ENCODE measurements at regions not wholly inside any gene's neighbourhood (a gene's known extent, or its start where the extent isn't known, plus 50 kb on each side); places are given as distances from the start of the nearest gene placed in this dataset.
"Not testable (repeated sequence)": the region's sequence is repeated elsewhere in the genome, so short reads cannot be mapped to it uniquely, and the experiment has no call there.

DNA sequence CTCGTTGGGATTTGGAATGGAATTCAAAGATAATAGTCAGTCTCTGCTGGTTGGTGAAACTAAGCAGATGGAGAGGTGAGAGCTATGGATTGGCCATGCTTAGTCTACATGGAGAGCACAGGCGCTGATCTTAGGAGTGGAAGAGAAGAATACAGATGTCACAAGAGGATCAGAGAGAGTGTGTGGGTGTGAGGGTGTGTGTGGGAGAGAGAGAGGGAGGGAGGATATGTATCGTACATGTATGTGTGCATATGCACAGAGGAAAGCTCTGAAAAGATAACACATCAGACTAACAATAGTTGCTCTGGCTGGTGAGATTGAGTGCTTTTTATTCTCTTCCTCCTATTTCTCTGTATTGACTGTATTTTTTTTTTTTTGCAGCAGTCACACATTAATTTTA is 686.2 kb upstream of the TBX3 start:
- Mint-ChIP-seq H3K36me3 (ENCODE audit: insufficient read depth) (no peaks in the 10 kb centered on the region), H3K27me3 (peaks cover 19% of the 10 kb centered on the region), H3K27ac (no peak overlapping the region), H3K4me3 (ENCODE audit: low read depth) (no peak overlapping the region), H3K9me3 (ENCODE audit: low read depth) (peaks cover 5% of the 10 kb centered on the region), H3K4me1 (ENCODE audit: low read depth) (peaks cover 3% of the 10 kb centered on the region)
- TF ChIP-seq, protein P1, sequence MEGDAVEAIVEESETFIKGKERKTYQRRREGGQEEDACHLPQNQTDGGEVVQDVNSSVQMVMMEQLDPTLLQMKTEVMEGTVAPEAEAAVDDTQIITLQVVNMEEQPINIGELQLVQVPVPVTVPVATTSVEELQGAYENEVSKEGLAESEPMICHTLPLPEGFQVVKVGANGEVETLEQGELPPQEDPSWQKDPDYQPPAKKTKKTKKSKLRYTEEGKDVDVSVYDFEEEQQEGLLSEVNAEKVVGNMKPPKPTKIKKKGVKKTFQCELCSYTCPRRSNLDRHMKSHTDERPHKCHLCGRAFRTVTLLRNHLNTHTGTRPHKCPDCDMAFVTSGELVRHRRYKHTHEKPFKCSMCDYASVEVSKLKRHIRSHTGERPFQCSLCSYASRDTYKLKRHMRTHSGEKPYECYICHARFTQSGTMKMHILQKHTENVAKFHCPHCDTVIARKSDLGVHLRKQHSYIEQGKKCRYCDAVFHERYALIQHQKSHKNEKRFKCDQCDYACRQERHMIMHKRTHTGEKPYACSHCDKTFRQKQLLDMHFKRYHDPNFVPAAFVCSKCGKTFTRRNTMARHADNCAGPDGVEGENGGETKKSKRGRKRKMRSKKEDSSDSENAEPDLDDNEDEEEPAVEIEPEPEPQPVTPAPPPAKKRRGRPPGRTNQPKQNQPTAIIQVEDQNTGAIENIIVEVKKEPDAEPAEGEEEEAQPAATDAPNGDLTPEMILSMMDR (IDR thresholded peaks at IDR 0.05; ENCODE audit: unreplicated experiment), result no peak
- no peak for DNase-seq (ENCODE audit: low spot score, unreplicated experiment)

DNA sequence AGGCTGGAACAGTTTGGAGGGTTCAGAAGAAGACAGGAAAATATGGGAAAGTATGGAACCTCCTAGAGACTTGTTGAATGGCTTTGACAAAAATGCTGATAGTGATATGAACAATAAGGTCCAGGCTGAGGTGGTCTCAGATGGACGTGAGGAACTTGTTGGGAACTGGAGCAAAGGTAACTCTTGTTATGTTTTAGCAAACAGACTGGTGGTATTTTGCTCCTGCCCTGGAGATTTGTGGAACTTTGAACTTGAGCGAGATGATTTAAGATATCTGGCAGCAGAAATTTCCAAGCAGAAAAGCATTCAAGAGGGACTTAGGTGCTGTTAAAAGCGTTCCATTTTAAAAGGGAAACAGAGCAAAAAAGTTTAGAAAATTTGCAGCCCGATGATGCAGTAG is 682.3 kb upstream of the TBX3 start:
- H3K27me3 Mint-ChIP-seq, result peaks cover 18% of the 10 kb centered on the region

DNA sequence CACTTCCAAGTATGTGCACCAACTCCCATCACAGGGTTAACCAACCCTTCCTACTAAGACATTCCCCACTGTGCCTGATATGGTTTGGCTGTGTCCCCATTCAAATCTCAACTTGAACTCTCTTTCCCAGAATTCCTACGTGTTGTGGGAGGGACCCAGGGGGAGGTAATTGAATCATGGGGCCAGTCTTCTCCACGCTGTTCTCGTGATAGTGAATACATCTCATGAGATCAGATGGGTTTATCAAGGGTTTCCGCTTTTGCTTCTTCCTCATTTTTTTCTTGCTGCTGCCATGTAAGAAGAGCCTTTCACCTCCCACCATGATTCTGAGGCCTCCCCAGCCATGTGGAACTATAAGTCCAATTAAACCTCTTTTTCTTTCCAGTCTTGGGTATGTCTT is 681.8 kb upstream of the TBX3 start:
- not testable (repeated sequence) for DNase-seq (ENCODE audit: low spot score, unreplicated experiment); H3K27ac Mint-ChIP-seq; H3K36me3 Mint-ChIP-seq (ENCODE audit: insufficient read depth); H3K4me3 Mint-ChIP-seq (ENCODE audit: low read depth); H3K9me3 Mint-ChIP-seq (ENCODE audit: low read depth)
- H3K4me1 Mint-ChIP-seq (ENCODE audit: low read depth), result peaks cover 17% of the 10 kb centered on the region
- H3K27me3 Mint-ChIP-seq, result peaks cover 13% of the 10 kb centered on the region

More for the DNA sequence above, 682.3 kb upstream of the TBX3 start:
- not testable (repeated sequence) for H3K9me3 Mint-ChIP-seq (ENCODE audit: low read depth); H3K4me3 Mint-ChIP-seq (ENCODE audit: low read depth); H3K36me3 Mint-ChIP-seq (ENCODE audit: insufficient read depth); DNase-seq (ENCODE audit: low spot score, unreplicated experiment); H3K27ac Mint-ChIP-seq
- peaks cover 17% of the 10 kb centered on the region for H3K4me1 Mint-ChIP-seq (ENCODE audit: low read depth)

DNA sequence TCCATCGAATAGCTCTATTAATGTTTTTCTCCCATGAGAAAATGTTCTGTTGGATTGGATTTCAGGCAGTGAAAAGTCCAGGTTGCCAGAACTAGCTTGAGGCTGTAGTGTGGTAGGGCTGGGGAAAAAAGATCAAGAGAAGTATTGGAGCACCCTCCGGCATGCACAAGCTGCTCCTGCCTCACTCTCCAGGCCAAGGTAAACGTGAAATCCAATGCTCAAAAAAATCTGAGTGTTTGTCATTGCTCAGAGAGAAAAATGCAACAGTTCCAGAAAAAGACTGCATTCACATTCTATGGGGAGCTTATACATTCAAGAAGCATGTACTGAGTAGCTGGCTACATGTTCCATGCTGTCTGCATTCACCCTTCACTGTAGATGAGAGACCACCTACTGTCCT is 680.9 kb upstream of the TBX3 start:
- Mint-ChIP-seq H3K4me3 (ENCODE audit: low read depth) (no peak overlapping the region), H3K9me3 (ENCODE audit: low read depth) (peaks cover 10% of the 10 kb centered on the region), H3K27ac (no peak overlapping the region), H3K27me3 (peaks cover 6% of the 10 kb centered on the region), H3K4me1 (ENCODE audit: low read depth) (peaks cover 17% of the 10 kb centered on the region), H3K36me3 (ENCODE audit: insufficient read depth) (no peaks in the 10 kb centered on the region)
- TF ChIP-seq, protein P1 (IDR thresholded peaks at IDR 0.05; ENCODE audit: unreplicated experiment), result no peak
- DNase-seq (ENCODE audit: low spot score, unreplicated experiment), result no peak

DNA sequence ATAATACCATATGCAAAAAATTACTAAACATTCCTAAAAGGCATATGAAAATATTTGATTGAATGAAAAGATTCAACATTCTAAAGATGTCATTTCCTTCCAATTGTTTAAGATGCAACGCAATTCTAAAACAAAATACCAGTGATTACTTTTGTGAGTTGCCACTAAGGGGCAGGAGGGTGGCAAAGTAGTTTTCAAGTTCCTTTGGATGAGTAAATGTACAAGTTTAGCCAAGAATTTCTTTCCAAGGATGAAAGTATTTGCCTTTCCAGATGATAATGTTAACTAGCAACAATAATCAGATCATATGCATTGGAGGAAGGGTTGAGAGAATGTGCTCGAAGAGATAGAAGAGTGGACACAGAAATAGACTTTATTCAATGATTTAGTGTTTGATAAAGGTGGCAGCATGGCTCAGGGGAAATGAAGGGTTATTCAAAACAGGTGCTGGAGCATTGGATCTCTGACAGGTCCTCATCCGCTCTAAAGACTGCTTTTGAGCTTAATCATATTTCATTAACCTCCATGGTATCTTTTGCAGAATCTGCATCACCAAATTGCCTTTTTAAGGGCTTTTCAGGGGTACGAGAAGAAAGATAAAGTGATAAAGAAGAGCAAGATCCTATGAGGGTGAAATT is 678.5 kb upstream of the TBX3 start:
- no peak overlapping the region for H3K27ac Mint-ChIP-seq
- H3K9me3 Mint-ChIP-seq (ENCODE audit: low read depth), result peaks cover 10% of the 10 kb centered on the region
- no peaks in the 10 kb centered on the region for H3K36me3 Mint-ChIP-seq (ENCODE audit: insufficient read depth)
- peaks cover 5% of the 10 kb centered on the region for H3K27me3 Mint-ChIP-seq
- TF ChIP-seq, protein P1 (IDR thresholded peaks at IDR 0.05; ENCODE audit: unreplicated experiment), result no peak
- H3K4me1 Mint-ChIP-seq (ENCODE audit: low read depth), result peaks cover 17% of the 10 kb centered on the region
- no peak for DNase-seq (ENCODE audit: low spot score, unreplicated experiment)
- H3K4me3 Mint-ChIP-seq (ENCODE audit: low read depth), result no peak overlapping the region

DNA sequence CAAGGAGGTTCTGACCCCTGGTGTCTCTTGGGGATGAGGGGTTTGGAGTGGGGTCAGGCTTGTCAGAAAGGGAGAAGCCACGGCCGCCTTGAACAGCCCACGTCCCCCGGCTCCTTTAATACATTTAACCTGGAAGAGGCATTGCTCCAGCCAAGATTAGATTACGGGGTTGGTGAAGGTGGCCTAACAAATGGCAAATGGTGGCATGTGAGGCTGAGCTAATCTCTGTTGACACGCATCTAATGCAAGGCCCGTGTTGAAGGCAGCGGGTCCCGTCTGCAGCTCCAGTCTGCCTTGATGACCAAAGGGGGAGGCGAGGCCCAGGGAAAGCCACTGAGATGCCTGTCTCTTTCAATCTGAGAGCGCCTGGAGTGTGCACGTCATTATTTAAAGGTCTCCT is 673.7 kb upstream of the TBX3 start:
- Mint-ChIP-seq H3K27me3 (peaks cover 18% of the 10 kb centered on the region), H3K36me3 (ENCODE audit: insufficient read depth) (no peaks in the 10 kb centered on the region), H3K9me3 (ENCODE audit: low read depth) (peaks cover 7% of the 10 kb centered on the region), H3K4me3 (ENCODE audit: low read depth) (no peak overlapping the region), H3K4me1 (ENCODE audit: low read depth) (peaks cover 4% of the 10 kb centered on the region), H3K27ac (no peak overlapping the region)
- TF ChIP-seq, protein P1 (IDR thresholded peaks at IDR 0.05; ENCODE audit: unreplicated experiment), result no peak
- DNase-seq (ENCODE audit: low spot score, unreplicated experiment), result no peak
